ENCODE measurements at regions not wholly inside any gene's neighbourhood (a gene's known extent, or its start where the extent isn't known, plus 50 kb on each side); places are given as distances from the start of the nearest gene placed in this dataset.

- TF ChIP-seq ZNF565 (CRISPR knock-in tag; conservative IDR thresholded peaks at IDR 0.05; ENCODE audit: low read depth), result no peak
- TF ChIP-seq, protein P1, sequence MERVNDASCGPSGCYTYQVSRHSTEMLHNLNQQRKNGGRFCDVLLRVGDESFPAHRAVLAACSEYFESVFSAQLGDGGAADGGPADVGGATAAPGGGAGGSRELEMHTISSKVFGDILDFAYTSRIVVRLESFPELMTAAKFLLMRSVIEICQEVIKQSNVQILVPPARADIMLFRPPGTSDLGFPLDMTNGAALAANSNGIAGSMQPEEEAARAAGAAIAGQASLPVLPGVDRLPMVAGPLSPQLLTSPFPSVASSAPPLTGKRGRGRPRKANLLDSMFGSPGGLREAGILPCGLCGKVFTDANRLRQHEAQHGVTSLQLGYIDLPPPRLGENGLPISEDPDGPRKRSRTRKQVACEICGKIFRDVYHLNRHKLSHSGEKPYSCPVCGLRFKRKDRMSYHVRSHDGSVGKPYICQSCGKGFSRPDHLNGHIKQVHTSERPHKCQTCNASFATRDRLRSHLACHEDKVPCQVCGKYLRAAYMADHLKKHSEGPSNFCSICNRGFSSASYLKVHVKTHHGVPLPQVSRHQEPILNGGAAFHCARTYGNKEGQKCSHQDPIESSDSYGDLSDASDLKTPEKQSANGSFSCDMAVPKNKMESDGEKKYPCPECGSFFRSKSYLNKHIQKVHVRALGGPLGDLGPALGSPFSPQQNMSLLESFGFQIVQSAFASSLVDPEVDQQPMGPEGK (CRISPR knock-in tag; IDR thresholded peaks at IDR 0.05; ENCODE audit: borderline replicate concordance), result no peak
- no peak for TF ChIP-seq ZFP30 (CRISPR knock-in tag; IDR thresholded peaks at IDR 0.05)
- no peak for TF ChIP-seq TCF4 (CRISPR knock-in tag; IDR thresholded peaks at IDR 0.05; ENCODE audit: borderline replicate concordance)
- no peak for ATAC-seq
These were observed 425.9 kb upstream of the PROX1 start for GRCh38 chr1:213561870-213562269.

- ATAC-seq, result no peak
- no peak for TF ChIP-seq ZFP30 (CRISPR knock-in tag; IDR thresholded peaks at IDR 0.05)
- TF ChIP-seq ISL1 (CRISPR knock-in tag; IDR thresholded peaks at IDR 0.05), result no peak
- no peak for TF ChIP-seq PPARA (CRISPR knock-in tag; IDR thresholded peaks at IDR 0.05; ENCODE audit: borderline replicate concordance)
- TF ChIP-seq ESRRG (CRISPR knock-in tag; IDR thresholded peaks at IDR 0.05), result no peak
- TF ChIP-seq BACH2 (CRISPR knock-in tag; IDR thresholded peaks at IDR 0.05; ENCODE audit: borderline replicate concordance), result no peak
- TF ChIP-seq, protein P2, sequence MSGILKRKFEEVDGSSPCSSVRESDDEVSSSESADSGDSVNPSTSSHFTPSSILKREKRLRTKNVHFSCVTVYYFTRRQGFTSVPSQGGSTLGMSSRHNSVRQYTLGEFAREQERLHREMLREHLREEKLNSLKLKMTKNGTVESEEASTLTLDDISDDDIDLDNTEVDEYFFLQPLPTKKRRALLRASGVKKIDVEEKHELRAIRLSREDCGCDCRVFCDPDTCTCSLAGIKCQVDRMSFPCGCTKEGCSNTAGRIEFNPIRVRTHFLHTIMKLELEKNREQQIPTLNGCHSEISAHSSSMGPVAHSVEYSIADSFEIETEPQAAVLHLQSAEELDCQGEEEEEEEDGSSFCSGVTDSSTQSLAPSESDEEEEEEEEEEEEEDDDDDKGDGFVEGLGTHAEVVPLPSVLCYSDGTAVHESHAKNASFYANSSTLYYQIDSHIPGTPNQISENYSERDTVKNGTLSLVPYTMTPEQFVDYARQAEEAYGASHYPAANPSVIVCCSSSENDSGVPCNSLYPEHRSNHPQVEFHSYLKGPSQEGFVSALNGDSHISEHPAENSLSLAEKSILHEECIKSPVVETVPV (CRISPR knock-in tag; IDR thresholded peaks at IDR 0.05), result no peak
These were observed 423.5 kb upstream of the PROX1 start for GRCh38 chr1:213564215-213564659.

DNA sequence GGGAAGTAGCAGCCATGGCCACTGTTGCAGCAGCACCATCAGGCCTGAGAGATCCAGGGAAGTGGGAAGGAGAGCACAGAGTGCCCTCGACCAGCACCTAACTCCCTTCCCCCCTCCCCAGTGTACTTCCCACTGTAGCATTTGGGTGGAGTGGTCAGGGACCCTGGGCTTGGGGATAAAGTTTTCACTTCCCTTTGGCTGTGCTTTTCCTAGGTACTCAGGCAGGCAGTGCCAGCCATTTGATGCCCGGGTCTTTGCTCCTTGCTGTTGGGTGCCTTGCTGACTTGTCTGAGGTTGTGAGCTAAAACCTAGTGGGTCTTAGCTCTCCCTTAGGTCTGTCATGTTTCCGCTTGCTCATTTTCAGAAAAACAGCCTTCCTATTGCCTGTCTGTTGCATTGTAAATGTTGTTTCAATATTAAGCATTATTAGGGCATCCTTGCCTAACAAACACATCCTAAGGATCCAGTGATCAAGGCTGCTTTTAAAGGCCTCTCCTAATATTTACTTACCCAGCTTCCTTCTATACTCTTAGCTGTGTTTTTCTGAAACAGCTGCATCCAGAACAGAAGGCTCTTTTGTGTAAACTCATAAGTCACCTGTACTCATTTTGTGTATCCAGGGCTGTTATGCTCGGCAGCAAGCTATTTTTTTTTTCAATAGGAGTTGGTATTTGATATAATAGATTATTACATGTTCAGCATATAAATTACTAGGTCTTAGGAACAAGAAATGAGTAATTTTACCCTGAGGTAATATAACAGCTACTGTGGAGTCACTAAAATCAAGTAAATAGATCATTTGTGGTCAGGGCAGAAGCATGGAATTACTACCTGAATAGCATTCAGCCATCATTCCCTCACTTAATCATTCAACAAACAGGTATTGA is 418.6 kb upstream of the PROX1 start:
- TF ChIP-seq, protein P2 (CRISPR knock-in tag; IDR thresholded peaks at IDR 0.05), result no peak
- no peak for TF ChIP-seq BACH2 (CRISPR knock-in tag; IDR thresholded peaks at IDR 0.05; ENCODE audit: borderline replicate concordance)
- no peak for TF ChIP-seq SNAI2 (CRISPR knock-in tag; IDR thresholded peaks at IDR 0.05)
- TF ChIP-seq OSR1 (CRISPR knock-in tag; IDR thresholded peaks at IDR 0.05), result no peak
- TF ChIP-seq TCF4 (CRISPR knock-in tag; IDR thresholded peaks at IDR 0.05; ENCODE audit: borderline replicate concordance), result no peak
- no peak for TF ChIP-seq ZNF70 (CRISPR knock-in tag; IDR thresholded peaks at IDR 0.05)
- TF ChIP-seq, protein P1 (CRISPR knock-in tag; IDR thresholded peaks at IDR 0.05; ENCODE audit: borderline replicate concordance), result no peak
- TF ChIP-seq, protein P3, sequence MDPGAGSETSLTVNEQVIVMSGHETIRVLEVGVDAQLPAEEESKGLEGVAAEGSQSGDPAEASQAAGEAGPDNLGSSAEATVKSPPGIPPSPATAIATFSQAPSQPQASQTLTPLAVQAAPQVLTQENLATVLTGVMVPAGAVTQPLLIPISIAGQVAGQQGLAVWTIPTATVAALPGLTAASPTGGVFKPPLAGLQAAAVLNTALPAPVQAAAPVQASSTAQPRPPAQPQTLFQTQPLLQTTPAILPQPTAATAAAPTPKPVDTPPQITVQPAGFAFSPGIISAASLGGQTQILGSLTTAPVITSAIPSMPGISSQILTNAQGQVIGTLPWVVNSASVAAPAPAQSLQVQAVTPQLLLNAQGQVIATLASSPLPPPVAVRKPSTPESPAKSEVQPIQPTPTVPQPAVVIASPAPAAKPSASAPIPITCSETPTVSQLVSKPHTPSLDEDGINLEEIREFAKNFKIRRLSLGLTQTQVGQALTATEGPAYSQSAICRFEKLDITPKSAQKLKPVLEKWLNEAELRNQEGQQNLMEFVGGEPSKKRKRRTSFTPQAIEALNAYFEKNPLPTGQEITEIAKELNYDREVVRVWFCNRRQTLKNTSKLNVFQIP (CRISPR knock-in tag; IDR thresholded peaks at IDR 0.05; ENCODE audit: borderline replicate concordance, low read depth), result no peak
- no peak for TF ChIP-seq RARB (CRISPR knock-in tag; IDR thresholded peaks at IDR 0.05)
- no peak for TF ChIP-seq GLIS3 (CRISPR knock-in tag; IDR thresholded peaks at IDR 0.05)
- no peak for TF ChIP-seq ZC3H10 (CRISPR knock-in tag; IDR thresholded peaks at IDR 0.05)
- TF ChIP-seq CSDC2 (CRISPR knock-in tag; IDR thresholded peaks at IDR 0.05), result no peak
- TF ChIP-seq ESRRG (CRISPR knock-in tag; IDR thresholded peaks at IDR 0.05), result no peak
- TF ChIP-seq ZNF8 (CRISPR knock-in tag; IDR thresholded peaks at IDR 0.05), result no peak
- no peak for TF ChIP-seq ARNTL (CRISPR knock-in tag; IDR thresholded peaks at IDR 0.05; ENCODE audit: borderline replicate concordance, low read depth)
- TF ChIP-seq ZFP3 (CRISPR knock-in tag; IDR thresholded peaks at IDR 0.05), result no peak
- no peak for TF ChIP-seq ZFP30 (CRISPR knock-in tag; IDR thresholded peaks at IDR 0.05)
- no peak for TF ChIP-seq ZNF565 (CRISPR knock-in tag; conservative IDR thresholded peaks at IDR 0.05; ENCODE audit: low read depth)
- TF ChIP-seq, protein P4, sequence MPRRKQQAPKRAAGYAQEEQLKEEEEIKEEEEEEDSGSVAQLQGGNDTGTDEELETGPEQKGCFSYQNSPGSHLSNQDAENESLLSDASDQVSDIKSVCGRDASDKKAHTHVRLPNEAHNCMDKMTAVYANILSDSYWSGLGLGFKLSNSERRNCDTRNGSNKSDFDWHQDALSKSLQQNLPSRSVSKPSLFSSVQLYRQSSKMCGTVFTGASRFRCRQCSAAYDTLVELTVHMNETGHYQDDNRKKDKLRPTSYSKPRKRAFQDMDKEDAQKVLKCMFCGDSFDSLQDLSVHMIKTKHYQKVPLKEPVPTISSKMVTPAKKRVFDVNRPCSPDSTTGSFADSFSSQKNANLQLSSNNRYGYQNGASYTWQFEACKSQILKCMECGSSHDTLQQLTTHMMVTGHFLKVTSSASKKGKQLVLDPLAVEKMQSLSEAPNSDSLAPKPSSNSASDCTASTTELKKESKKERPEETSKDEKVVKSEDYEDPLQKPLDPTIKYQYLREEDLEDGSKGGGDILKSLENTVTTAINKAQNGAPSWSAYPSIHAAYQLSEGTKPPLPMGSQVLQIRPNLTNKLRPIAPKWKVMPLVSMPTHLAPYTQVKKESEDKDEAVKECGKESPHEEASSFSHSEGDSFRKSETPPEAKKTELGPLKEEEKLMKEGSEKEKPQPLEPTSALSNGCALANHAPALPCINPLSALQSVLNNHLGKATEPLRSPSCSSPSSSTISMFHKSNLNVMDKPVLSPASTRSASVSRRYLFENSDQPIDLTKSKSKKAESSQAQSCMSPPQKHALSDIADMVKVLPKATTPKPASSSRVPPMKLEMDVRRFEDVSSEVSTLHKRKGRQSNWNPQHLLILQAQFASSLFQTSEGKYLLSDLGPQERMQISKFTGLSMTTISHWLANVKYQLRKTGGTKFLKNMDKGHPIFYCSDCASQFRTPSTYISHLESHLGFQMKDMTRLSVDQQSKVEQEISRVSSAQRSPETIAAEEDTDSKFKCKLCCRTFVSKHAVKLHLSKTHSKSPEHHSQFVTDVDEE (CRISPR knock-in tag; IDR thresholded peaks at IDR 0.05), result no peak
- ATAC-seq, result no peak

All from SK-N-SH treated with all-trans-retinoic acid at 6 μM for 48 hours (cell line).